ENCODE measurements at regions not wholly inside any gene's neighbourhood (a gene's known extent, or its start where the extent isn't known, plus 50 kb on each side); places are given as distances from the start of the nearest gene placed in this dataset.

- no peaks in the 10 kb centered on the region for H3K4me1 ChIP-seq
- H3K27me3 ChIP-seq (replicated peaks; ENCODE audit: control insufficient read depth, insufficient read depth, low read length), result no peaks in the 10 kb centered on the region
- H3K4me3 ChIP-seq (ENCODE audit: low read depth, low read length), result no peak overlapping the region
- no peaks in the 10 kb centered on the region for H3K9me3 ChIP-seq
- DNase-seq, result no peak
- Mint-ChIP-seq H3K27me3 (ENCODE audit: insufficient read depth, unreplicated experiment) (no peaks in the 10 kb centered on the region), H3K9me3 (ENCODE audit: unreplicated experiment) (no peaks in the 10 kb centered on the region), H3K27ac (ENCODE audit: unreplicated experiment) (no peak overlapping the region), H3K36me3 (ENCODE audit: insufficient read depth, unreplicated experiment) (no peaks in the 10 kb centered on the region), H3K4me1 (ENCODE audit: low read depth, unreplicated experiment) (no peaks in the 10 kb centered on the region), H3K4me3 (ENCODE audit: unreplicated experiment) (no peak overlapping the region)
- no TSS peak for BruUV-seq (replicated peaks)
- intact Hi-C loops (cut with micrococcal nuclease; ENCODE audit: unreplicated experiment), result no loop called here
- TF ChIP-seq CTCF (IDR thresholded peaks at IDR 0.05; ENCODE audit: insufficient read depth in 1 of 2, low read depth in 1 of 2, low read length in 1 of 2, severe bottlenecking in 1 of 2, unreplicated experiment in 1 of 2), result no peak
- ChIA-PET POLR2A (no interaction called here), CTCF (no interaction called here)
- H3K36me3 ChIP-seq (ENCODE audit: control insufficient read depth, insufficient read depth, low read length), result no peaks in the 10 kb centered on the region
Measured at GRCh38 chr5:23451156-23451555, 56.3 kb upstream of the PRDM9 start.

DNA sequence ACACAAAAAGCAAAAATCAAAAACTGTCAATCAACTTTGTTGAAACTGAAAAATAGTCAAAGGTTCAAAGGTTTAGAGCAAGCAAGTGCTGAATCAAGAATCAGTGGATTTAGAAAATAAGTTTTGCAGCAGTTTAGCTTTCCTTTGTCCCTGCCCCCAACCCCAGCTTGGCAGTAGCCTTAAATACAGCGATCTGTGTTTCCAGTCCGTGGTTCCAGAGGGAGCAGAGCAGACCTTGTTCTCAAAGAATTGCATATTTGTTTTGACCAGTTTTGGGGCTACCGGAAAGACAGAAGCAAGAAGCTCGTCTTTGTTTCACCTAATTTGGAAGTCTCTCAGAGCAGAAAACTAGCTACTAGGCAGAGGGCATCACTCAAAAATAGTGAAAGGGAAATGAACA, 57.2 kb upstream of the PRDM9 start:
- TF ChIP-seq CTCF (IDR thresholded peaks at IDR 0.05; ENCODE audit: insufficient read depth in 1 of 2, low read depth in 1 of 2, low read length in 1 of 2, severe bottlenecking in 1 of 2, unreplicated experiment in 1 of 2), result no peak
- ChIA-PET POLR2A (no interaction called here), CTCF (no interaction called here)
- no peaks in the 10 kb centered on the region for H3K36me3 Mint-ChIP-seq (ENCODE audit: insufficient read depth, unreplicated experiment)
- BruUV-seq (replicated peaks), result no TSS peak
- Histone ChIP-seq H3K27me3 (replicated peaks; ENCODE audit: control insufficient read depth, insufficient read depth, low read length) (no peaks in the 10 kb centered on the region), H3K9me3 (no peaks in the 10 kb centered on the region), H3K36me3 (ENCODE audit: control insufficient read depth, insufficient read depth, low read length) (no peaks in the 10 kb centered on the region), H3K4me1 (no peaks in the 10 kb centered on the region), H3K4me3 (ENCODE audit: low read depth, low read length) (no peak overlapping the region)
- no peaks in the 10 kb centered on the region for H3K27me3 Mint-ChIP-seq (ENCODE audit: insufficient read depth, unreplicated experiment)
- H3K4me1 Mint-ChIP-seq (ENCODE audit: low read depth, unreplicated experiment), result no peaks in the 10 kb centered on the region
- intact Hi-C loops (cut with micrococcal nuclease; ENCODE audit: unreplicated experiment), result no loop called here
- H3K9me3 Mint-ChIP-seq (ENCODE audit: unreplicated experiment), result no peaks in the 10 kb centered on the region
- no peak overlapping the region for H3K4me3 Mint-ChIP-seq (ENCODE audit: unreplicated experiment)
- no peak for DNase-seq
- no peak overlapping the region for H3K27ac Mint-ChIP-seq (ENCODE audit: unreplicated experiment)

DNA sequence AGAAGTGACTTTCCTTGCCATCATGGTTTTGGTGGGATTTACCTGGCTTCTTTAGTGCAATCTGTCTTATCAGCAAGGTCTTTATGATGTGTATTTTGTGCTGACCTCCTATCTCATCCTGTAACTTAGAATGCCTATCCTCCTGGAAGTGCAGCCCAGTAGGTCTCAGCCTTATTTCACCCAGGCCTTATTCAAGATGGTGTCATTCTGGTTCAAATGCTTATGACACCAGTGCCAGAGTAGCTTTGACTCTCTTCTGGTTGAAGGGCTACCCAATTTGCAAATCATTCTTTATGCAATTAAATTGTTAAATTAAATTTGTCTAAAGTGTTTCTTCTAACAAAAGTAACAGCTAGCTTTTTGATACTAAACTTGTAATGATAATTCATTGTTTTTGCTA, 58.8 kb upstream of the PRDM9 start:
- H3K4me3 Mint-ChIP-seq (ENCODE audit: unreplicated experiment), result no peak overlapping the region
- ChIA-PET CTCF (no interaction called here), POLR2A (no interaction called here)
- no peak overlapping the region for H3K27ac Mint-ChIP-seq (ENCODE audit: unreplicated experiment)
- no TSS peak for BruUV-seq (replicated peaks)
- Histone ChIP-seq H3K36me3 (ENCODE audit: control insufficient read depth, insufficient read depth, low read length) (no peaks in the 10 kb centered on the region), H3K27me3 (replicated peaks; ENCODE audit: control insufficient read depth, insufficient read depth, low read length) (no peaks in the 10 kb centered on the region), H3K4me1 (no peaks in the 10 kb centered on the region), H3K4me3 (ENCODE audit: low read depth, low read length) (no peak overlapping the region), H3K9me3 (no peaks in the 10 kb centered on the region)
- TF ChIP-seq CTCF (IDR thresholded peaks at IDR 0.05; ENCODE audit: insufficient read depth in 1 of 2, low read depth in 1 of 2, low read length in 1 of 2, severe bottlenecking in 1 of 2, unreplicated experiment in 1 of 2), result no peak
- H3K36me3 Mint-ChIP-seq (ENCODE audit: insufficient read depth, unreplicated experiment), result no peaks in the 10 kb centered on the region
- no peaks in the 10 kb centered on the region for H3K27me3 Mint-ChIP-seq (ENCODE audit: insufficient read depth, unreplicated experiment)
- H3K9me3 Mint-ChIP-seq (ENCODE audit: unreplicated experiment), result no peaks in the 10 kb centered on the region
- H3K4me1 Mint-ChIP-seq (ENCODE audit: low read depth, unreplicated experiment), result no peaks in the 10 kb centered on the region
- intact Hi-C loops (cut with micrococcal nuclease; ENCODE audit: unreplicated experiment), result no loop called here
- no peak for DNase-seq

All from Caco-2 (cell line).